Loucy (cell line): ENCODE measurements at regions not wholly inside any gene's neighbourhood (a gene's known extent, or its start where the extent isn't known, plus 50 kb on each side); places are given as distances from the start of the nearest gene placed in this dataset.

Experiments used
- H2AFZ ChIP-seq: fragments of 200-600 bp; sonication (generic); 2 replicates; pipeline ENCODE4 v1.6.0; 2016; ENCODE audit warnings: antibody characterized with exemption, mild to moderate bottlenecking, low read length, moderate library complexity
- H3F3A ChIP-seq: fragments of 200-600 bp; 2 replicates; pipeline ENCODE4 v1.6.0; 2016; ENCODE audit warnings: antibody characterized with exemption, low read depth, mild to moderate bottlenecking
- H3K27me3 ChIP-seq: fragments of 200-600 bp; sonication (generic); 2 replicates; pipeline ENCODE4 v1.6.1; 2014; ENCODE audit warnings: low read length, mild to moderate bottlenecking; ENCODE audit not compliant: insufficient read depth, poor library complexity, severe bottlenecking
- H3K36me3 ChIP-seq: fragments of 200-600 bp; sonication (generic); 2 replicates; pipeline ENCODE4 v1.6.1; 2016; ENCODE audit warnings: low read length; ENCODE audit not compliant: insufficient read depth
- H3K4me1 ChIP-seq: fragments of 200-600 bp; sonication (generic); 2 replicates; pipeline ENCODE4 v1.5.1; 2014; ENCODE audit warnings: low read length, mild to moderate bottlenecking; ENCODE audit not compliant: insufficient read depth, poor library complexity, severe bottlenecking
- H3K4me2 ChIP-seq: fragments of 200-600 bp; sonication (generic); 2 replicates; pipeline ENCODE4 v1.6.0; 2014; ENCODE audit warnings: antibody characterized with exemption, low read length, low read depth, mild to moderate bottlenecking; ENCODE audit not compliant: poor library complexity, severe bottlenecking
- H3K4me3 ChIP-seq: fragments of 200-600 bp; sonication (generic); 2 replicates; pipeline ENCODE4 v1.5.1; 2014; ENCODE audit warnings: low read length, mild to moderate bottlenecking, mixed read lengths; ENCODE audit not compliant: poor library complexity, severe bottlenecking
- H3K79me2 ChIP-seq: fragments of 200-600 bp; sonication (generic); 2 replicates; pipeline ENCODE4 v1.6.1; 2014; ENCODE audit warnings: low read length; ENCODE audit not compliant: insufficient read depth
- H3K9ac ChIP-seq: fragments of 200-600 bp; sonication (generic); 2 replicates; pipeline ENCODE4 v1.6.0; 2014; ENCODE audit warnings: mild to moderate bottlenecking, low read depth, low read length, moderate library complexity; ENCODE audit not compliant: poor library complexity, severe bottlenecking
- H3K9me2 ChIP-seq: fragments of 200-600 bp; sonication (generic); replicated peaks from 2 replicates; pipeline ENCODE4 v1.6.1; 2016; ENCODE audit warnings: low read depth, low read length, mixed read lengths
- H3K9me3 ChIP-seq: fragments of 200-600 bp; sonication (generic); 2 replicates; pipeline ENCODE4 v1.6.1; 2014; ENCODE audit warnings: mild to moderate bottlenecking, antibody characterized with exemption, low read length, low read depth; ENCODE audit not compliant: insufficient read depth
- H4K20me1 ChIP-seq: fragments of 200-600 bp; sonication (generic); 2 replicates; pipeline ENCODE4 v1.6.0; 2014; ENCODE audit warnings: antibody characterized with exemption, low read length, mild to moderate bottlenecking; ENCODE audit not compliant: insufficient read depth, poor library complexity, severe bottlenecking
- CTCF ChIP-seq: fragments of 200-600 bp; sonication (generic); conservative IDR thresholded peaks from 2 replicates; pipeline ENCODE4 v1.5.1; 2014; ENCODE audit warnings: mild to moderate bottlenecking, antibody characterized with exemption, low read length
- EZH2phosphoT487 ChIP-seq: fragments of 200-600 bp; IDR thresholded peaks from 2 replicates; pipeline ENCODE4 v1.6.1; 2018; ENCODE audit warnings: antibody characterized with exemption, mild to moderate bottlenecking, moderate library complexity, borderline replicate concordance

GRCh38 chr11:19578871-19579270 lies 133.8 kb upstream of the NAV2 start:
- H3K9me2 ChIP-seq = no peaks in the 10 kb centered on the region
- H3K4me2 ChIP-seq = peak overlapping the region; percentile 80
- H3K4me1 ChIP-seq = peaks cover 63% of the 10 kb centered on the region
- peaks cover 7% of the 10 kb centered on the region for H3F3A ChIP-seq
- H4K20me1 ChIP-seq = no peaks in the 10 kb centered on the region
- no peaks in the 10 kb centered on the region for H3K79me2 ChIP-seq
- H2AFZ ChIP-seq = no peak overlapping the region
- no peak for TF ChIP-seq EZH2phosphoT487
- no peak for TF ChIP-seq CTCF
- peak overlapping the region; percentile 65 for H3K9ac ChIP-seq
- no peaks in the 10 kb centered on the region for H3K36me3 ChIP-seq
- peak overlapping the region; percentile 61 for H3K4me3 ChIP-seq
- no peaks in the 10 kb centered on the region for H3K9me3 ChIP-seq
- H3K27me3 ChIP-seq = no peaks in the 10 kb centered on the region

- Histone ChIP-seq H3K79me2 (no peaks in the 10 kb centered on the region), H3K4me1 (peaks cover 71% of the 10 kb centered on the region), H3K36me3 (no peaks in the 10 kb centered on the region), H3K27me3 (no peaks in the 10 kb centered on the region), H4K20me1 (no peaks in the 10 kb centered on the region), H3K9me3 (no peaks in the 10 kb centered on the region), H3K4me2 (peak overlapping the region; percentile 80), H2AFZ (peak overlapping the region; percentile 48), H3K4me3 (peak overlapping the region; percentile 61), H3K9ac (peak overlapping the region; percentile 65), H3F3A (peaks cover 7% of the 10 kb centered on the region), H3K9me2 (no peaks in the 10 kb centered on the region)
- no peak for TF ChIP-seq CTCF
Measured at GRCh38 chr11:19577976-19578619, 134.5 kb upstream of the NAV2 start.

- Histone ChIP-seq H3K4me2 (peak overlapping the region; percentile 80), H3K9me3 (no peaks in the 10 kb centered on the region), H3K36me3 (no peaks in the 10 kb centered on the region), H3K27me3 (no peaks in the 10 kb centered on the region), H4K20me1 (no peaks in the 10 kb centered on the region), H3K79me2 (no peaks in the 10 kb centered on the region), H3K9me2 (no peaks in the 10 kb centered on the region), H3K4me1 (peaks cover 72% of the 10 kb centered on the region), H3K4me3 (peak overlapping the region; percentile 61), H3K9ac (peak overlapping the region; percentile 65), H2AFZ (peak overlapping the region; percentile 48), H3F3A (peaks cover 7% of the 10 kb centered on the region)
- no peak for TF ChIP-seq EZH2phosphoT487
- no peak for TF ChIP-seq CTCF
Measured at GRCh38 chr11:19577391-19577975, 135.2 kb upstream of the NAV2 start.
